ENCODE measurements at regions not wholly inside any gene's neighbourhood (a gene's known extent, or its start where the extent isn't known, plus 50 kb on each side); places are given as distances from the start of the nearest gene placed in this dataset.
"Not testable (repeated sequence)": the region's sequence is repeated elsewhere in the genome, so short reads cannot be mapped to it uniquely, and the experiment has no call there.

GRCh38 chr12:65744236-65744840 lies 79.9 kb upstream of the HMGA2 start:
- not testable (repeated sequence) for TF ChIP-seq CTCF (IDR thresholded peaks at IDR 0.05; ENCODE audit: low read depth, low read length, missing input control); TAF1 (conservative IDR thresholded peaks at IDR 0.05); NR2F2 (IDR thresholded peaks at IDR 0.05); MAX (IDR thresholded peaks at IDR 0.05); REST (IDR thresholded peaks at IDR 0.05); ATF3 (IDR thresholded peaks at IDR 0.05); YY1 (IDR thresholded peaks at IDR 0.05); EGR1 (IDR thresholded peaks at IDR 0.05; ENCODE audit: low read depth in 2 of 2); GABPA (IDR thresholded peaks at IDR 0.05 in 1 of 2, conservative IDR thresholded peaks at IDR 0.05 in 1 of 2); JUND (IDR thresholded peaks at IDR 0.05)

All from liver (tissue), 3 donors.